NCI-H1436 (cell line): ENCODE measurements at regions not wholly inside any gene's neighbourhood (a gene's known extent, or its start where the extent isn't known, plus 50 kb on each side); places are given as distances from the start of the nearest gene placed in this dataset.

ENCODE experiments used
- DNase-seq: peaks from one replicate; lab custom pipeline; 2025; lab: John Stamatoyannopoulos, UW

GRCh38 chr7:96484845-96485244 lies 162.9 kb upstream of the SLC25A13 start:
- DNase-seq, result no peak

GRCh38 chr7:96484091-96484490 lies 162.2 kb upstream of the SLC25A13 start:
- DNase-seq, result no peak

DNA sequence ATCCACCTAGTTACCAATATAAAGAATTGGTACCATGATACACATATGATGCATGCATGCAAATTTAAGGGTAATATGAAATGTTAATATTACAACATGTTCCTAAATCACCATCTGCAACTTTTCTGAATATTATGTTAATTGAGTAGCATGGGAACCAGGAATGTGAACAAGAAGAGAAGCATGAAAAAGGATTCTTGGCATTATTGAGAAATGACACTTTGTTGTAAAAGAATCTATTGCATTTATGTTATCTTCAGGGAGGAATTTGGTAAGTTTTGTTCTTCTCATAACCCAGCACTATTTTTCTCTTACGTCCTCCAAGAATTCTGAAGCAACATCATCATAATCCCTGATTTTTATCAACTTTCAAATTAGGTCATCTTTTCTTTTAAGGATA lies 159.9 kb upstream of the SLC25A13 start:
- no peak for DNase-seq

GRCh38 chr7:96479015-96479645 lies 157.2 kb upstream of the SLC25A13 start:
- DNase-seq, result no peak

DNA sequence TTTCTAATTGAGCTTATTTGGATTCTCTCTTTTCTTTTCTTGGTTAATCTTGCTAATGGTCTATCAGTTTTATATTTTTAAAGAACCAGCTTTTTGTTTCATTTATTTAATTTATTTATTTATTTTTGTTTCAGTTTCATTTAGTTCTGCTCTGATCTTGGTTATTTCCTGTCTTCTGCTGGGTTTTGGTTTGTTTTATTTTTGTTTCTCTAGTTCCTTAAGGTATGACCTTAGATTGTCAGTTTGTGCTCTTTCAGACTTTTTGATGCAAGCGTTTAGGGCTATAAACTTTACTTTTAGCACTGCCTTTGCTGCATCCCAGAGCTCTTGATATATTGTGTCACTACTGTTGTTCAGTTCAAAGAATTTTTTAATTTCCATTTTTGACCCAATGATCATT lies 149.7 kb upstream of the SLC25A13 start:
- DNase-seq, result no peak

GRCh38 chr7:96452146-96452545 lies 130.2 kb upstream of the SLC25A13 start:
- no peak for DNase-seq

- no peak for DNase-seq
Measured at GRCh38 chr7:96449094-96449493, 127.2 kb upstream of the SLC25A13 start.

DNA sequence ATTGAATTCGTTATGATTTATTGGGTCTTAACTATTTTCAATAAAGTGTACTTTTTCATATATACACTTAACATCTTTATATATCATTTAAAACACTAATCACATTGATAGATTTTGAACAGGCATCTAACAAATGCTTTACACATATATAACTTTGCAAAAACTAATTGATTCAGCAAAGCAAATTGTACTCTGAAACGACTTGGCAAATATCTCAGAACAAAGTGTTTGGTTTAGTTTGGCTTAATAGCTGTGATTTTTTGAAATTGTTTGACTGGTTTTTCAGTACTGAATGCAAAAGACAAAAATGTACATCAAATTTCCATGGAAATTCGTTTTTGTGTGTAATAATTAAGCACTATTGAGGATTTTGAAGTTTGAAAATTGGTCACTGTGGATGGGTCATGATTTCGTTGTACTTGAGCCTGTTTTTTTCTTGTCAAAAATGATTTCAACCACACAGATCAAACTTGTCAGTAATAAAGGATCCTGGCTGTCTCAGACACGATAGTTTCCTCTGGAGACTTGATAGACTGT lies 125.3 kb upstream of the SLC25A13 start:
- no peak for DNase-seq

- DNase-seq, result no peak
Measured at GRCh38 chr7:96441436-96442084, 119.7 kb upstream of the SLC25A13 start.

DNA sequence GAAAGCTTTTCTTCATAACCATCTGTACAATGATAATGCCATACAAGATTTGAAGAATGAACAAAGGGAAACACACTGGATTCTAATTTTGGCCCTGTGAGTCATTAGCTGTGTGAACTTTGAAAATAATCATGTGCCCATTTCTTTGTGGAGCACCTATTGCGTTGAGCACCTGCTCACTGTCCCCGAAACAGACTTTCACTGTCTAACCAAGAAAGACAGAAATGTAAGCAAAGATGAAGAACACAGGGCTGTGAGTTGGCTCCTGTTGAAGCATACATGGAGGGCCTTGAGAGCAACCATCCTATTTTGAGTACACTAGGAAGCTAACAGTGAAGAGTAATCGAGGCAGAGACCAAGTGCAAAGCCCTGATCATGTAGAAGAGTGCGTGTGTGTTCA lies 118.4 kb upstream of the SLC25A13 start:
- no peak for DNase-seq

- no peak for DNase-seq
Measured at GRCh38 chr7:96436880-96437279, 115.0 kb upstream of the SLC25A13 start.

GRCh38 chr7:96430356-96430755 lies 108.5 kb upstream of the SLC25A13 start:
- no peak for DNase-seq

DNA sequence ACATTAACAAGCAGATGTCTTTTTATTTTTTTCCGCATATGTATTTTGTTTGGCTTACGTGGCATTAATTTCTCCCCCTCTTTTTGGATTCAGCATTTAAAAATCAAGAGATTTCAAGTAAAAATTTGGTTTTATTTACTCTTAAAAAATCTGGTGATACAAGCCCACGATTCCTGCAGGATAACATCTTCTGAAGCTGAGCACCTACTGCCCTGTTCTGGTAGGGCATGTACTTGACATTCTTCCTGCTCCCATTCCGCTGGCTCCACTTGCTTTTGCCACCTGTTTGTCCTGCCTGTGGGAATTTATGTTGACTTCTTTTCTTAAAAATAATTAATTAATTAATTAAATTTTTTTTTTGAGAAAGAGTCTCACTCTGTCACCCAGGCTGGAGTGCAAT lies 105.2 kb upstream of the SLC25A13 start:
- no peak for DNase-seq

- DNase-seq, result no peak
Measured at GRCh38 chr7:96426685-96427084, 104.8 kb upstream of the SLC25A13 start.

- no peak for DNase-seq
Measured at GRCh38 chr7:96426027-96426426, 104.1 kb upstream of the SLC25A13 start.

GRCh38 chr7:96424411-96424810 lies 102.5 kb upstream of the SLC25A13 start:
- DNase-seq, result no peak

DNA sequence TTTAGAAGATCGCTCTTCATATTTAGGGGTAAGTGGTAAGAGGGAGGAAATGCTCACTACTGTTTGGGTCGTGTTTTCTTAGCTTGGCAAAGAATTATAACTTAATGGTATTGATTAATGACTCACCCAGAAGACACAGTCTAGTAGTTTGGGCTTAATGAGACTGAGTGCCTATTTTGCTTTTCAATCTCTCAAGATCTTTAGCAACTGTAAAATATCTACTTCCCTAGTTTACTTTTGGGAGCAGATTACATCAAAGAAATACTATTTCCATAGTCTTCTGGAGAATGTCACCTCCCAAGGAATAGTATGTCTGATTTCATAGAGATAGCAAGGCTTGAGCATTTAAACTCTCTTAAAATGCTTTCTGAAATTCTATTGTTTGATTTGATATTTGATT lies 100.5 kb upstream of the SLC25A13 start:
- DNase-seq, result no peak

- DNase-seq, result no peak
Measured at GRCh38 chr7:96418581-96418980, 96.7 kb upstream of the SLC25A13 start.

- no peak for DNase-seq
Measured at GRCh38 chr7:96417784-96418183, 95.9 kb upstream of the SLC25A13 start.

DNA sequence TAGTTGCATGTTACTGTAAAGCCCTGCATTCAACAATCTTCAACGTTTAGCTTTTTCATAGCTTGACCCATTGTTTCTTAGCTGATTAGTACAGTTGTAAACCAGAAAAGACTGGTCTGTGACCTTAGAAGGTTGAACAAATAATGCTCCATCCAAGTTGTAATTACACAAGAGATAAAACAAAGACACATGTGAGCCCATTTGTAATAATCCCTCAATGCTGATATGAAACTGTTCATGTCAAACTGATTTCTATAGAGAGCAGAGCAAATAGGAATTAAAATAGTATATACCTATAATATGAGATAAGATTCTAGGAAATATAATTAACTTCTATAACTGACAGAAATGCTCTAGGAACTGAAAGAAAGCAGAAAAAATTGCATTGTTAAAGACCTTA lies 94.7 kb upstream of the SLC25A13 start:
- DNase-seq, result no peak

- DNase-seq, result no peak
Measured at GRCh38 chr7:96416116-96416515, 94.2 kb upstream of the SLC25A13 start.

DNA sequence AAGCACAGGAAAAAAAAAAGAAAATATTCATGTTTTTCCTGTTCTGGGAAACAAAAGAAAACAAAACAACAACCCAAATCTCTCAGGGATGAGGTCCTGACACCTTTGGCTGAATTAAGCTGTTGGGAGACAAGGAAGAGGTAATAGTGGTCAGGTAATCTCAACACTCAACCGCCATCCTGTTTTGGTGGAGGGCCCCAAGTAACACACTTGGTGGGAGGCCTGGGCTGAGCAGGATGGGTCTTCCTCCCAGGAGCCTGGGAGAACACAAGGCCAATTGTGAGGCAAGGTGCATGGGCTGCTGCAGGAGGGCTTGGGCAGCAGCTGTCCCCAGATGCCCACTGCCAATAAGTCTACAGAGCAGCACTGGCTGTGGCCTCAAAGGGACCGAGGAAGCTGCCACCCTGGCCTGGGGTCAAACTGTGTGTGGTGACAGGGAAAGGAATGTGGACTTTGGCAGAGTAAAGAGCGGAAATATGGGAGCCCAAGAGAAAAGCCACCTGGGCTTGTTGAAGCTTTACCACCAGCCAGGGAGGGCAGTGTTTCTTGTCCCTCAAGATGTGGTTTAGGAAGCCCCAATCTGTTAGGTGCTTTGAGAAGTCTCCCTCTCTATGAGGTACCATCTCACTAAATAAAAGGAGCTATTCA lies 93.5 kb upstream of the SLC25A13 start:
- no peak for DNase-seq

DNA sequence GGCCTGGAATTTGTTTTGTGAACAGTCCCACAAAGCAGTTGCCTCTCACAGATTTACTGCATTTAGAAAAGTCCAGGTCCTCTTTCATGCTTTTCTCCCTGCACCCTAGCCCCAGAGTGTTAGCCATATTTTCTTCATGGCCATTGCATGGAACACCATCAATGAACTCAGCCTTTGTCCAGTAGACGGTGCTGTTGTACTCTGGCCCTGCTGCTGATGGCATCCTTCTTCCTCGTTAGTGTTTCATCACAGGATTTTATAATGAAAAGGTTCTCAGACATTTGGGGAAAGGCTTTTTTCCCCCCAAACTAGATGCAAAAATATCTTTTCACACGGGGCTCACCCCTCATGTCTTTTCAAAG lies 93.0 kb upstream of the SLC25A13 start:
- DNase-seq, result peak; percentile 68
